IPS-NIHi7 (cell line): ENCODE measurements at regions not wholly inside any gene's neighbourhood (a gene's known extent, or its start where the extent isn't known, plus 50 kb on each side); places are given as distances from the start of the nearest gene placed in this dataset.
A peak's percentile ranks its signal among the peaks of the same experiment; 100 is the strongest.

Source experiments
- DNase-seq: peaks from one replicate; pipeline ENCODE4 v3.0.0; 2012; ENCODE audit warnings: mixed read lengths; ENCODE audit errors: extremely low spot score

DNA sequence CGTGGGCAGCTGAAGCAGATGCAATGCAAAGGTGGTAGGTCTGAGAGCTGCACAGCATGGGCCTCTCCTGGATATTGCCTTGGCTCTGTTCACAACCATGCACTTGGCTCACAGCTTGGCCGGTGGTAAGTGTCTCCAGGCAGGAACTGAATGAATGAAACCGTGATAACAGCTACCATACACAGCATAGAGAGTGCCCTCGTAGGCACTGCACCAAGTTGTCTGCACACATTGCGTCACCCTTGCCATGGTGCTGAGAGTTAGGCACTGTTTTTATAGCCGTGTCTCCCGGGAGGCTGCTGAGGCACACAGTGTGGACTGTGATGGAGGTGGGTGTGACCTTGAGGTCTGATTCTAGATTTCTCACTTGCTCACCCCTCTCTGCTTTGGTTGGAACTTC, 157.6 kb upstream of the VASH1 start:
- DNase-seq, result no peak

DNA sequence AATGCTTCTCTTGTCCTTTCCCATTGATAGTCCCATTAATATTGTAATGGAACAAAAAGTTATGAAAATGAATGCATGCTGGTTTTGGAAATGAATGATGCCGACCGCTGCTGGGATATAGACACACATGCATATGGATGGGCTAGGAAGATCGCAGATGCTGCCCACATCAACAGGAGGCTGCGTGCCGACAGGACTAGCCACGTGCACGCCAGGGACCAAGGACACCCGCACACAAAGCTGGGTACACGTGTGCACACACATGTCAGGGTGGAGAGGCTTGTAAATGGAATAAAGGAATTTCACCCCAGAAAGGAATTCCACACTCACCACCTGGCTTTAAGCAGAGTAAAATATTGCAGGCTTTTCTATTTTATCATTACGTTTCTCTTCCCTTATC, 153.8 kb upstream of the VASH1 start:
- no peak for DNase-seq

DNA sequence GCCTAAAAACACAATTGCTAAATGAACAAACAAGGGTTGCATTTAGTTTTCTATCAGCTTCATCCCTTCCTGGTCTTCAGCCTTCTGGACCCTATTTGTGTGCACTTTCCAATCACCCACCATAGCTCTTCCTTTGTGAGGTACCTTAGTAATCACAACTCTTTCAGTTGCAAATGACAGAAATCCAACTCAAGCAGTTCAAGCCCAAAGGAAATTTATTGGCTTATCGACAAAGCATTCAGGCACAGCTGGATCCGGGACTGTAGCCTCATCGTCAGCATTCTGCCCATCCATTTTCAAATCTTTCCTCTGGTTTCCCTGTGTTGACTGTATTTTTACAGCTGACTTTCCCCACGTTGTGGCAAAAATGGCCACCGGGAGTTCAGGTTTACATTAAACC, 148.6 kb upstream of the VASH1 start:
- no peak for DNase-seq

DNA sequence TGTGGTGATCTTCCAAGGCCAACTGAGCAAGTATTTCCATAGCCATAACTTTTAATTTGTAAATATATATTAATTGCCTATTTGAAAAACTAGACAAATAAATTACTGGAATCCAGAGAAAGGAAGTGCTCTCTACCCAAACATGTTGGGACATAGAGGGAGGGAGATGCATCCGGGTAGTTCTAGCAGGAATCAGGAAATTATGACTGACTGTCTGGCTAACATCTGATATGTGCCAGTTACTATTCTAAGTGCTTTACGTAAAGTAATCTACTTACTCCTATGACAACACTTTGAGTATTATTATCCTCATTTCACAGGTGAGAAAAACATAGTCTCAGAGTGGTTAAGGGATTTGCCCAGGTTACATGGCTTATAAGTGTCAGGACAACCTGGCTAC, 147.7 kb upstream of the VASH1 start:
- DNase-seq, result no peak

DNA sequence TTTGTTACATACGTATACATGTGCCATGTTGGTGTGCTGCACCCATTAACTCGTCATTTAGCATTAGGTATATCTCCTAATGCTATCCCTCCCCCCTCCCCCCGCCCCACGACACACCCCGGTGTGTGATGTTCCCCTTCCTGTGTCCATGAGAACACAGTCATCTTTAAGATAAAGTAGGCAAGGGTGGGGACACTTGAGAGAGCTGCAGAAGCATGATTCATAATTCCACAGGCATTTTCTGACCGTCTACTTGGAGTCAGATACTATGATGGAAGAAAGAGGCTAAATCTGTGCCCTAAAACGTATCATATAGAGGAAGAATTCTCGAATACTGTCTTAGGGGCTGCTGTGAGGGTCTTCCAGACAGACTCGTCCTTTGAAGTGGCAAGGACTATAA, 145.9 kb upstream of the VASH1 start:
- DNase-seq, result no peak

DNA sequence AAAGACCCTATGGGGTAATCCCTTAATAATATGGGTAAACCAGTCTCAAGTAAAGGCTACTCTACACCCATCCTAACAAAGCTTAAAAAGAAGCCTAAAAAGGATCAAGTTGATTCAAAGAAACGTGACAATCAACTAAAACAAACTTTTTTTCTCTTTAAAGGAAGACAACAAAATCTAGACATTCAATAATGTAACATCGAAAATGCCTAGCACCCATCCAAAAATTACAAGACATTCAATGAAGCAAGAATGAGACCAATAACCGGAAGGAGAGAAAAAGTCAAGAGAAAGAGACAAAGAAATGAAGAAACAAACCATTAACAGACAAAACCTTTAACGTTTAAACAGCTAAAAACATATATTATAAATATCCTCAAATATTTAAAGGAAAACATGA, 143.8 kb upstream of the VASH1 start:
- DNase-seq, result no peak

DNA sequence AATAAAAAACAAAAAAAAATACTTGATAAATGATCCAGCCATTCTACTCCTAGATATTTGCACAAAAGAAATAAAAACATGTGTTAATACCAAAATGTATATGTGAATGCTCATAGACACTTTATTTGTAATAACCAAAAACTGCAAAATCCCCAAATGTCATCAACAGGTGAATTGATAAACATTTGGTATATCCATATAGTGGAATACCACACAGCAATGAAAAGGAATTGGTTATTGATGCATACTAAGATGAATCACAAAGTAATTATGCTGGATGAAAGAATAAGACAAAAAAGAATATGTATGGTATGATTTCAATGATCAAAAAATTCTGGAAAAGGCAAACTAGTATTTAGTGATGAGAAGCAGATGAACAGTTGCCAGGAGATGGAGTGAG, 124.7 kb upstream of the VASH1 start:
- DNase-seq, result no peak

DNA sequence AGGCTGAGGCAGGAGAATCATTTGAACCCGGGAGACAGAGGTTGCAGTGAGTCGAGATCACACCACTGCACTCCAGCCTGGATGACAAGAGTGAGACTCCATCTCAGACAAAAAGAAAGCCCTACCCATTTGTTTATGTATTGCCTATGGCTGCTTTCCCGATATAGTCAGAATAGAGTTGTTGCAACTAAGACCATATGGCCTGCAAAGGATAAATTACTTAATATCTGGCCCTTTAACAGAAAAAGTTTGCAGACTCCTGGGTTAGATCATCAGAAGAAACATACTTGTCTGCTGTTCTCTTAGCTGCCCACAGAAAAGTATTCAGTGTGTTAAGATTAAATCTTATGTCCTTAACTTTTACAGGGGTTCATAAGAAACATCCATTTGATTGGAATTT, 122.4 kb upstream of the VASH1 start:
- DNase-seq, result no peak

DNA sequence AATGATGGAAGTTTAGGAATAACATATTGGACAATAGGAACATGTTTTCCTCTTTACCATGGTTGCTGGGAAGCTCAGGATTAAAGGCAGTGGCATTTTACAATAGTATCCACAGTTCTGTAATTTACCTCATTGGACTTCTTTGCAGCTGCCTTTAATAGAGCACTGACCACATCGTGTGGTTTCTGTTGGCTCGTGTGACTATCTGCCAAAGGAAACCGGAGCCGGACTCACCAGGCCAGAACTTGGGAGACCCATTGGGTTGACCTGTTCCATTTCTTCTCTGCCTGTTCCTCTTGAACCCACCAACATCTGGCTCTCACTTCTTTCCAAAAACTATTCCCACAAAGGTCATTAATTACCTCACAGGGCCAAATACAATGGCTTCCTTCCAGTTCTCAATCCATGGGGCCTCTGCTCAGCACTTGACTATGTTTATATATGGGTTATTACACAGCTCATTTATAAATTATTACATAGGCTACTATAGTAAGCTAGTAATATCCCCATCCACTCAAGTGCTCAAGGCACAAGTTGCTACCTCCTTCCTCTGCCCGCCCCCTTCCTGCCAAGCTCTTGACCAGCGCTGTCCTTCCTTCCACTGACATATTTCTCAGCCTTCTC, 121.5 kb upstream of the VASH1 start:
- no peak for DNase-seq

DNA sequence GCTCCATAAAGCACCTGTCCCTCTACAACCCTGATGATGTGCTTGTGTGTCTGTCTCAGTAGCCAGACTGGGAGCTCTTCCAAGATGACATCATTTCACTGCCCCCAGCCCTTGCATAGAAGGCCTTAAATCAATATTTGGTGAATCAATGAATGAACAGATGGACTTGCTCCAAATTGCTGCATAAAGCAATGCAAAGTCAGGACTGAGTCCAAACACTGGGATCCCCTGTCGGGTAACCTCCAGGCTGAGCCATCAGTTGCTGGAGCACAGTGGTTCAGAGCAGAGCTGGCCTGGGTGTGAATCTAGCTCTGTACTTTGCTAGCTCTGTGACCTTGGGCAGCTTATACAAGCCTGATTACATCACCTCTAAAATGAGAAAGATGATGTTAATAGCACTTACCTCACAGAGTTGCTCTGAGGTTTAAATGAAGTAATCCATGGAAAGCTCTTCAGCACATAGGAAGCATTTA, 120.3 kb upstream of the VASH1 start:
- DNase-seq, result no peak

DNA sequence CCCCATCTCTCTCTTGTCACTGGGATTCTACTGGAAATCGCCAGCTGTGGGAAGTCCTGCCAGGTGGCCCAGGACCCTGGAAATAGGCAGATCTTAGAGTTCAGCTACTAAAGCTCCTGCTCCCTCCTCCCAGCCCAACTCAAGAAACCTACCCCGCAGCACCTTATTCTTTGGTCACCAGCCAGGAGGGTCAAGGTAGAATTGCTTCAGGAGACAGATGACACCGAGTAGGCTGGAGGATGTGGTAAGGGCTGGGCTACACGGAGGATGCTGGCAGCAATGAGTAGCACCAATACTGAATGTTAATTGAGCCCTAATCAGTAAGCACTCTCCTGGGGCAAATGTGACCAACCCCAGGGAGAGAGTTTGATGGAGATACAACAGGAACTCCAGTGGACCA, 119.7 kb upstream of the VASH1 start:
- DNase-seq, result no peak

DNA sequence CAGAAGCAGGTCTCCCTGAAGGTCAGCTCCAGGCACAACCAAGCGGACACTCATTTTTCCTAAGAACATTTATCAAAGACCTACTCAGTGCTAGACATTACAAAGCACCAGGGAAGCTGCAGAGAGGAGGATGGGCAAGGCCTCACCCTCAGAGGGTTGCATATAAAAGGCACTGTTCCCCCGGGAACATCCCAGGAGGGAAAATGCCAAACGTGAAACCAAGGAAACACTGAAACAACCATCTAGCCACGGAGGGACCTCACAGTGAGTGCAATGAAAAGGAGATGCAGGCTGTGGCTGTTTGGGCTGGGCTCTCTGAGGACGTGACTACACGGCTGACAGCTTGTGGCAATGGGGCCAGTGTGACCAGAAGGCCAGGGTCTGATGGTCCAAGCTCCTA, 117.4 kb upstream of the VASH1 start:
- no peak for DNase-seq

DNA sequence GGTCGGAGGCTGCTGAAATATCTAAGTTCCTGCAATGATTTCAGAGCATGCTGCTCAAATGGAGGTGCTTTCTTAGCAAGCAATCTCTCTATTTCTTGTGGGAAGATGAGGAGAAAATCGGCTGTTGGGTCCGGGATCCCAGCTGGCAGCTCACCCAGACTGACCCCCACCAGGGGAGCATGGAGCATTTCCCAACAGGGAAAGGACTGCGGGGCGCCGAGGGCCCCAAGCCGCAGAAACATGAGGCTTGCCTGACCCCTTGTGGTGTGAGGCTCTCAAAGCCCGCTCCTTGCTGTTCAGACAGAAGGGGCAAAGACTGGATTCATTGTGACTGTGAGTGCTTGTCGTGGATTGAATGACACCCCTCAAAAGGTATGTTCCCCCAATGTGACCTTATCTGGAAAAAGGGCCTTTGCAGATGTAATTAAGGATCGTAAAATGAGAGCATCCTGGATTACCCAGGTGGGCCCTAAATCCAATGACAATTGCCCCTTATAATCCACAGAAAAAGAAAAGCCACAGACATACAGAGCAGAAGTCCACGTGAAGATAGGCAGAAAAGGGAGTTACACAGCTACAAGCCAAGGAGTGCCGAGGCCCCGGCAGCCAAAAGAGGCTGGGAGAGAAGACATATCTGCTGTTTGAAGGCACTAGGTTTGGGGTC, 116.3 kb upstream of the VASH1 start:
- peak; percentile 86 for DNase-seq

DNA sequence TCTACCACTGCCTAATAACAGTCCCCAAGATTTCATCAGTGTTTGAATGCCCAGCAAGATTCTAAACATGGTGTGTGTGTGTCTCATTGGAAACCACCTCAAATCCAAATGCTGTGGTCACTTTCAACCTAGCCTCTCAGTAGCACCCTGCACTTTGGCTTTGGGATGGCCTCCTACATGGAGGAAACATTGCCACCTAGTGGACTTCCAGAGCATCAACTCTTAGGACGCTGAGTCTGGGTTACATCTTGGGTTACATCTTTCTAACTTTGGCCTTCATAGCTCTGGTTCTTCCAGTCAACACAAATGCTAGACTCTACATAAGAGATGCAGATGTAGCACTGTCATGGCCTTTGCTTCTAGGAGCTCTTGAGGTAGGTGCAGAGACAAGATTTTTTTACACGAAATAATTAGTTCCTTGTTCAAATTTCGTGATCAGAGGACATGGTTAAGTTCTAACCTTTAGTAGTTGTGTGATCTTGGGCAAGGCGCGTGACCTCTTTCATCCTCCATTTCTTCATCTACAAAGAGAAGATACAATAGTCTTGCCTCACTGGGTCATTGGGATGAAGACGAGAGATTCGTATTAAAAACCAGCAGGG, 113.5 kb upstream of the VASH1 start:
- DNase-seq, result peak; percentile 85

DNA sequence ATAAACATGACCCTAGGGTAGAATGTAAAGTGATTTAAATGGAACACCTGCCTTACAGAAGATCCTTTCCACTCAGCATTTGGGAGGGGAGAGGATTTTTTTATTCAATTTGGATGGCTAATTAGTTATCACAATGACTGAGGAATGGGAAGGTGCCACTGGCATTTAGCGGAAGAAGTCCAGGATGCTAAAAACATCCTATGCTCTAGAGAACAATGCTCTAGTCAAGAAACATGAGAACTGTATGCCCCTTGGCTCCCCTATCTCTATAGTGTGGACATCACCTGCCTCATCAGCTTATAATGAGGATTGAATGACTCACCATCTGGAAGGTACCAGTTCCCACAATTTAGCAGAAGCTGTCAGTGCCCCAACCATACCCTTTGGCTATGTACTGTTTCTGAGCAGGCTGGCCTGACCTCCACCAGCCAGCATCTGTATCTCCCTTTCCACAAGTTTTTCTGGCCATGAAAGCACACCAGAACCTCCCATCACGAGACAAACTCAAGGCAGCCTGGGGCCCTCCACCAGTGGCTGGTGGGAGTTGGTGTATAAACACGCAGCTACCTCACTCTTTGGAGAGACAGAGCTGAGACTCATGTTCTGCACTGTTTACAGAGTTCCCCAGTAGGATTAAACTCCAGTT, 109.7 kb upstream of the VASH1 start:
- DNase-seq, result no peak

DNA sequence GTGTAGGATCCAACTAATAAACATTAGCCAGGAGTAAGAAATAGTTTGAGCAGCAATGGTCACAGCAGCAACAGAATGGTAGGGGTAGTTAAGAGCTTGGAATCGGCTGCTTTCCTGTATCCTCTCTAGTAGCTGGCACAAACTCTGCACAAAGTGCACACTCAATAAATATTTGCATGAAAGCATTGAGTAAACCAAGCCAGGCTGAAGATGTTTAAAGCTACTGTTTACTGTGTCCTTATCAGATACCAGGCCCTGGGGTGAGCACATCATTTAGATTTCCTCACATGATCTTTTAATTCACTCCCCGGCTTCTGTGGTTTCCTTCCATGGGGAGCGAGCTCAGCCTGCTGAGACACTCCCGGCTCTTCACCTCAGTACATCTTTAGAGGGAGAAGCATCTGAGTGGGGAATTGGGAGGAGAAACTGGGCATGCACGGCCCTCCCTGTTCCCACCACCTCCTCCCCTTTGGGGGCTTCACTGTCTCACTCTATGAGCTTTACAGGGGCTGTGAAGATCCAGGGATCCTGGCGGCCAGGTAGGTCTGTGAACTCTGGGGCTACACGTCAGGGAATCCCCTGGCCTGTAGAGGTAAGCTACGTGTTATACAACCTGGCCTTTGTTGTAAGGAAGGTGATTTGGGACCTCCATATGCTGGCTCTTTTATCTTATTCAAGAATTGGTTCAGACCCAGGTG, 107.2 kb upstream of the VASH1 start:
- DNase-seq, result no peak

DNA sequence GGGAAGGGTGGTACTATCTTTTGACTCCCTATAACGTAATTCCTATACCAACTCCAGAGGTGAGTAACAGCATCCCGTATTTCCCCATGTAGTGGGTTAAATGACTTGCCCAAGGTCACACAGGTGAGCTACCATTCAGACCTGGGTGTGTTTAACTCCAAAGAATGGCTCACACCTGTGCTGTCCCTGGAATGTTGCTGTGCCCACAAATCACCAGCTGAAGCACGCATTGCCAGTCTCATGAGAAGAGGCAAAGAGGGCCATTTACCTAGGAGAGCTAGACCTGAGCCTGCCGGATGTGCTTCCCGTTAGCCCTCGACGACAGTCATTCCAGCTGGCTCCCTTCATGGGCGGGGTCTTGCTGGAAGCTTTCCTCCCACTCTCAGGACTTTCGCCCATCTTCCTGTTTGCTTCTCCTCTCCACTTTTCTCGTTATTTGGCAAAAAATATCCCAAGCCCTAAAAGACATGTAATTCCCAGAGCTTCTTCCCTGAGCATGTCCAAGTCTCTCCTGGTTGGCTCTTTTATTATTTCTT, 106.6 kb upstream of the VASH1 start:
- DNase-seq, result no peak

DNA sequence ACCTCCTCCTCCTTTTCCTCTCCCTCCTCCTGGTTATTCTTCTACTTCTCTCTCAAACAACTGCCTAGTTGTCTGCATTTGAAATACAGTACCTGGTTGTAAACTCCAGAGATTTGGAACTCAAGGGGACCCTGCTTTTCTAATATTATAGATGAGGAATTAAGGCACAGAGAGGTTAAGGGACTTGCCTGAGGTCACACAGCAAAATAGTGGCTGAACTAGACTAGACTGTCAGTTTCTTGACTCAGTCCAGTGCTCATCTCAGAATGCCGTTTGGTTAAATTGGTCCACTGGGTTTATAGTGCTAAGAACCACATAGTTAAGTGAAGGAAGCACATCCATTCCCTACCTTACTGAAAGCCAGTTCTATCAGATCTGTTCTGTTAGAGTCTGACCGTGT, 105.9 kb upstream of the VASH1 start:
- DNase-seq, result no peak

DNA sequence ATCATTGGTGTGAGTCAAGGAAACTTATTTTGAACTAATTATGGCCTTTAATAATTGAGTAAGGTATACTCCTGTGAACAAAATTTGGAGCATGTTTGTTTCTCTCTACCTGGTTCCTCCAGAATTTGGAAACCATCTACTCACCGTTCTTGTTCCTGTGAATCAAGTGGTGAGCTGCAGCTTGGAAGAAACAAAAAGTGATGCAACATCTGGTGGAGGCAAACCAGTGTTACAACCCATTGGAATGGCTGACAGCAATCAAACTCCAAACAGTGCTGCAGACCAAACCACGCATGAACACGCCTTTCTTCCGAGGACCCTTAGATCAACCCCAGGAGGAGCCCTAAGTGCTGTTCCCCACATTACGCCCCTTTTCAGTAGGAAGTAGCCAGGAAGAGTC, 104.7 kb upstream of the VASH1 start:
- DNase-seq, result no peak

DNA sequence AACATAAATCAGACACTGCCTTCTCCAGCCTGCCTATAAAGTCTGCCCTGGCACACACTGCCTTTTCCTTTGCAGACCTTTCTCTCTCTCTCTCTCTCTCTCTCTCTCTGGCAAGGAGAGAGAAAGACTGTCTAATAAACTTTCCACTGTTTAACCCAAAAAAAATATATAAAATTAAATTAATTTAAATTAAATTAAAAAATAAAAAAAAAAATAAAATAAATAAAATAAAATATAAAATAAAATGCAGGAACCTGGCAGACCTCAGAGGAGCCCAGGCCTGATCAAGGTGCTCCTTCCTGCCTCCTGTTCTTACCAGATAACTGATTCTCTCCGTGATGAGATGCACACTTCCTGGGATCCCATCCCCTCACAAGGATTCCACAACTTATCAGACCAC, 103.9 kb upstream of the VASH1 start:
- no peak for DNase-seq

DNA sequence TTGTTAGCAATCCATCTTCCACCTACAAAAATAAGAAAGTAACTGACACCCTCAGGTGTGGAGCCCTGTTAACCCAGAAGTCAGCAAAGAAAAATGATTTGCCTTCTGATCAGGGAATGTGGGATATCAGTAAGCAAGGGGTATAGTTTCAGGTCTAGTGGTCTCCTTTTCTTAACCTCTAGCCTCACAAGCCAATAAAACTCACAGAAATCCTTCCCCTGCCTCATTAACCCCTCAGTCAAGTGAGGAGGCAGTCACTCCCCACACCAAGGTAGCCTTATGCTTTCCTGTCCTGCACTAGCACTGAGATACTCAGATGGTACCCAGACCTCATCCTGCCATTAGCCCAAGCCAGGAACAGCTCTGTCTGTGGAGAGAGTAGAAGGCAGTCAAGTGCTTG, 103.4 kb upstream of the VASH1 start:
- no peak for DNase-seq

DNA sequence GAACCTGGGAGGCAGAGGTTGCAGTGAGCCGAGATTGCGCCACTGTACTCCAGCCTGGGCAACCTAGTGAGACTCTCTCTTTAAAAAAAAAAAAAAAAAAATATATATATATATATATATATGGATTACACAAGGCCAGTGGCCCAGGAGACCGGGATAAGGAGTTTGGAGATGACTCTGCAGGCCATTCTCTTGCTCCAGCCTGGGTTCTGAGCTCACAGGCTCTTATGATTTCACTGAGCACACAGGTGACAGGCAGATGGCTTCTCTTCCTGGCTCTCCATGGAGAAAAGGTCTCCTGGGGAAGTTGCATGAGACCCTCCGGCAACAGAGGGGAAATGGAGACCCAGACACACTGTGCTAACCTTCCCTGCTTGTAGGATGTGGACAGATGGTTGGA, 98.7 kb upstream of the VASH1 start:
- no peak for DNase-seq
